ENCODE measurements at regions not wholly inside any gene's neighbourhood (a gene's known extent, or its start where the extent isn't known, plus 50 kb on each side); places are given as distances from the start of the nearest gene placed in this dataset.

DNA sequence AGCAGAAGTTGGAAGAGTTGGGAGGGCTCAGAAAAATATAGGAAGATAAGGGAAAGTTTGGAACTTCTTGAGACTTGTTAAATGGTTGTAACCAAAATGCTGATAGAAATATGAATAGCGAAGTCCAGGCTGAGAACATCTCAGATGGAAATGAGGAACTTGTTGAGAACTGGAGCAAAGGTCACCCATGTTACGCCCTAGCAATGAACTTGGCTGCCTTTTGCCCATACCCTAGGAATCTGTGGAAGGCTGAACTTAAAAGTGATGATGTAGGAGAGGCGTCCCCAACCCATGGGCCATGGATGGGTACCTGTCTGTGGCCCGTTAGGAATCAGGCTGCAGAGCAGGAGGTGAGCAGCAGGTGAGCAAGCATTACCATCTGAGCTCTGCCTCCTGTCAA is 347.8 kb downstream of the ARL4A start:
- DNase-seq (ENCODE audit: low spot score) = no peak

DNA sequence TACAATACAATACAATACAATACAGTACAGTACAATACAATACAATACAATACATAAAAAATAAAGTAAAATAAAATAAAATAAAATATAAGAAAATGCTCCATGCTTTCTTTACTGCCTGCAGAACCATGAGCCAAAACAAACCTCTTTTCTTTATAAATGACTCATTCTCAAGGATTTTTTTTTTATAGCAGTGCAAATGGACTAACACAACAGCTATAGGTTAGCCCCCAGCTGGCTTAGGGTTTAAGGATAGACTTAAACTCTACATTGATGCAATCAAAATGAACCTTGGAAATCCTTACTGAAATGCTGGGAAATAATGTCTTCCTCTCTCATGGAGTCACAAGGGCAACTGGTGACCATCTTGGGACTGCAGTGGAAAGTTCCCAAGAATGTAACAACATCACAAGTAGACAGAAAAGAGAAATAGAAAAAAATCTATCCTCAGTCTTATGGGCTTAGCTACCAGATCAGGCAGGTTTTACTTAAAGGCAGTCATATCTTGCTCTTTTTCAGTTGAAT is 348.9 kb downstream of the ARL4A start:
- DNase-seq (ENCODE audit: low spot score) = no peak

DNA sequence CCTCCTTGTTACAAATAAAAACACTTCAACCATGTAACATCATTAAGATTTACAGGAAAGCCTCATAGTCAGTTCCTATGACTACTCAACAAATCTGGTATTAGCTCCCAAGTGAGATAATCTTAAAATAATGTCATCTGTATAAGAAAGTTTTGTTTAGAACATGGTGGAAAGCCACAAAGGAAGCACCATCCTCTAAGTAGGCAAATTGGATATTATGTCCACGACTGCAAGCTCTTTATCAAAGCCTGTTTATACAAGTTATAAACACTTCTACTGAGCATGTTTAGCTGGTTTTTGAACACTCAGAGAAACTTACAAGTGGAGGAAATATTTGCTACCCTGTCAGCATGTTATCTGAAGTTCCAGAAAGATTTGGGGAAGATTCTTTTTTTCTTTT is 349.8 kb downstream of the ARL4A start:
- DNase-seq (ENCODE audit: low spot score) = no peak

DNA sequence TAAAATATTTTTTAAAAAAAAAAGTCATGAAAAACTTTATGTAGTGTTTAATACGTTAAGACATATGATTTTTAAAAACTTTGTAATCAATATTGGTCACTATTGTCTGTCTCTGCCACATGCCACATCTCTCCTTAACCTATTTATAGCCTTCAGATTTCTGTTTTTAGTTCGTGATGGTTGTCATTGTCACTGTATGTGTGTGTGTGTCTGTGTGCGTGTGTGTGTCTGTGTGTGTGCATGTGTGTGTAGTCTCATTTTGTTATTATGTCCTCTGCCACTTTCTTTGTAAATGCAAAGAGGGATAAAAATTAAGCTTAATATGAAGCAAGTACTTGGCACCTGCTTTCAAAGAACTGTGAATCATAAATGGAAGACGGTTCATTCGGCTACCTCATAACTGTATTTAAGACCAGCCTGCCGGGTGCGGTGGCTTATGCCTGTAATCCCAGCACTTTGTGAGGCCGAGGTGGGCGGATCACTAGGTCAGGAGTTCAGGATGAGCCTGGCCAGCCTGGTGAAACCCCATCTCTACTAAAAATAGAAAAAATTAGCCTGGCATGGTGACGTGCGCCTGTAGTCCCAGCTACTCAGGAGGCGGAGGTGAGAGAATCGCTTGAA is 354.0 kb downstream of the ARL4A start:
- DNase-seq (ENCODE audit: low spot score) = no peak

DNA sequence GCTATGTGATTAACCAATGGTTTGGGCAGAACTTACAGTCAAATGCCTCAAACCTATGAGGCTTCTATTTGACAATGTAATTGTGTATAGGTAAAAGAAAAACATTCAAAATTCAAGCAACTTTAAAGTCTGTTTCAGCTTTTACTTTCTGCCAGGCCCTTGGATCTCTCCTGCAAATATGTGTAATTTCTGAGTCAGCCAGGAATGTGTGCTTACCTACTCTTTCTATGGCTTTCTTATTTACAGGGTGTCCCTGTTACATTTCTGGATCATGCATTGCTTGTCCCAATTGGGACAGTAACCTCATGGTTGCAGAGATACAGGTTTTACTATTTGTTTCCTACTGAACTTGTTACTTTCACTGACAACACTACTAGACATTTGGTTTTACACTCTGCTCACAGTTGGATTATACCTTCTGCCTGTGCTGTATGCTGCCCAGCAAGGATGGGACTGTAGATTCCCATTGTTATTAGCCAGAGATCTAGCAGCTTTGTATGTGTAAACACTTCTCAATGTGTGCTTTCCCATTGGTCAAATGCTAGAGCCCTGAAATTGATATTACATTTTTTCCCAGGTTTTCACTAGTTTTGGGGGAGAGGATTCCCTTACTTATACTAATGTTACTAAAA is 355.3 kb downstream of the ARL4A start:
- no peak for DNase-seq (ENCODE audit: low spot score)

DNA sequence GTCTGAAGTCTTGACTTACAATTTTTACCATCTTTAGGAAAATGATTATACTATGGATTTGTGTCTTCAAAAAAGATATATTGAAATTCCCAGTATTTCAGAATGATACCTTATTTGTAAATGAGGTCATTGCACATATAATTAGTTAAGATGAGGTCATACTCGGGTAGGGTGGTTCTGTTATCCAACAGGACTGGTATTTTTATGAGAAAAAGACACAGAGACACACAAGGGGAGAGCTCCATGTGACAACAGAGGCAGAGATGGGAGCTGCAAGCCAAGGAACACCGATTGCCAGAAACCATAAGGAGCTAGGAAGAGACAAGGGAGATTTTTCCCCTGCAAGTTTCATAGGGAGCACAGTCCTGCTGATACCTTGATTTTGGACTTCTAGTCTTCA is 356.9 kb downstream of the ARL4A start:
- no peak for DNase-seq (ENCODE audit: low spot score)

DNA sequence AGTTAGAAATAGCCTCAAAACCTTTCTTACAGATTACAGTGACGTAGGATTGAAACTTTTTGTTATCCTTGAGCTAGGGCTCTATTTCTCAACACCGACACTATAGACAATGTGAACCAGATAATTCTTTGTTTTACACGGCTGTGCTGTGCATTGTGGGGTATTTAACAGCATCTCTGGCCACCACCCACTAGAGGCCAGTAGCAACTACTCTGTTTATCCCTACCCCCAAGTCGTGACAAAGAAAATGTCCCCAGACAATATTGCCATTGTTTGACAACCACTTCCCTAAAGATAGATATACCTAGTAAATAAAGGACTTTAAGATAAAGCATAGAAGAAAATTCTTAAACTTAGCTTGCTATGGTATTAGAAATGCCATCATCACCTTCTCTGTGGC is 359.6 kb downstream of the ARL4A start:
- DNase-seq (ENCODE audit: low spot score) = no peak

DNA sequence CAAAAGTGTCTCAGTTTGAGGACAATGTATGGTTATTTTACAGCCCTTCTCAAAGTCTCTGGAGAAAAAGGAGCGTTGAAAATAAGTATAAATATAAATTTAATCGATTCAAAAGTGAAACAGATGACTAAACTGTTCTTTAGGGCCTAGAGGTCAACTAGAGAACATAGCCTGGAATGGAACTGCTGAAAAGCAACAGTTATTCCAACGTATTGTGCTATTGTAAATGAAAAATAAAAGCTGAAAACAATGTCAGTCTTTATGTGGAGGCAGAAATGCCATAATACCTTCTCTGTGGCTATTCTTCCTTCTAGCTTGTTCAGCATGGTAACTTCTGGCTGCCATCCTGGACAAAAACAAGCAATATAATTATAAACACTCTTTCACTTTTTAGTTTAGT is 362.5 kb downstream of the ARL4A start:
- DNase-seq (ENCODE audit: low spot score) = no peak

DNA sequence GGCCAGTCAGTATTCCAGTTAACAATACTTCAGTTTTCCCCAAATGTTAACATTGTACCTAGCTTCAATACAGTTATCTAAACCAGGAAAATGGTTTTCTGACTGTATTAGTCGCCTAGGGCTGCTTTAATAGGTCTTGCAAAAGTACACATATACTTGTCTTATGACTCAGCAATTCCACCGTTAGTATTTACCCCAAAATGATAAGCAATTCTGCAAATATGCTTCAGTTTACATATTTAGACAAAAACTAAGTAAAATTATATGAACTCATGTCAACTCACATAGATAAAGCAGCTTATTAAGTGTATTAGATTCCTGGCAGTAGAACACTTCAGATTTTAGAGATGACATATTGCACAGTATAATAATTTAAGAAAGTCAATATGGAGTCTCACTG is 363.3 kb downstream of the ARL4A start:
- DNase-seq (ENCODE audit: low spot score) = peak; percentile 24

DNA sequence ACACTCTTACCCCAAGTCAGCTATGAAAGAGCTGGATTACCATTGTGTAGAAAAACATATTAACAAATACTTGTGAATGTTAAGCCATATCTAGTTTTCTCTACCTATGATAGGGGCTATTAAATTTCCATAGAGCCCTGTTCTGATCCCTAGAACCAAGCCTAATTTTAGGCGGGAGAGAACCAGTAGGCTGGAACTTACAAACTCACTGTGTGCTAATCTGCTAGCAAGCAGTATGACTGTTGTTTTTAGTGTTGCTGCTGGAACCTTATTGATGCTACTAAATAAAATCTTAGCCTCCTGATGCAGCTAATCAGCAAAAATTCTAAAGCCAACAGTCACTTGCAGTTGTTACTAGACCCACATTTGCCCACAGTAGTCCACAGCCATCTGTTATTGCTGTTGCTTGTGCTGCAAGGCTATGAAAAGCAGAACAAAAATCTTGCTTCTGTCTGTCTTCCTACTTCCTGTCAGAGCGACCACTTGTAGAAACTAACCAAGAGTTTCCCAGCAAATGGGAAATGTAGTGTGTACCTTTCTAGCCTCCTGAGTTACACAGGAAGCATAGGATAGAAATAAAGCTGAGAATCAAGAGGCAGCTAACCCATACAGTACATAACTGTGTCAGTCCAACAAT is 368.4 kb downstream of the ARL4A start:
- no peak for DNase-seq (ENCODE audit: low spot score)

DNA sequence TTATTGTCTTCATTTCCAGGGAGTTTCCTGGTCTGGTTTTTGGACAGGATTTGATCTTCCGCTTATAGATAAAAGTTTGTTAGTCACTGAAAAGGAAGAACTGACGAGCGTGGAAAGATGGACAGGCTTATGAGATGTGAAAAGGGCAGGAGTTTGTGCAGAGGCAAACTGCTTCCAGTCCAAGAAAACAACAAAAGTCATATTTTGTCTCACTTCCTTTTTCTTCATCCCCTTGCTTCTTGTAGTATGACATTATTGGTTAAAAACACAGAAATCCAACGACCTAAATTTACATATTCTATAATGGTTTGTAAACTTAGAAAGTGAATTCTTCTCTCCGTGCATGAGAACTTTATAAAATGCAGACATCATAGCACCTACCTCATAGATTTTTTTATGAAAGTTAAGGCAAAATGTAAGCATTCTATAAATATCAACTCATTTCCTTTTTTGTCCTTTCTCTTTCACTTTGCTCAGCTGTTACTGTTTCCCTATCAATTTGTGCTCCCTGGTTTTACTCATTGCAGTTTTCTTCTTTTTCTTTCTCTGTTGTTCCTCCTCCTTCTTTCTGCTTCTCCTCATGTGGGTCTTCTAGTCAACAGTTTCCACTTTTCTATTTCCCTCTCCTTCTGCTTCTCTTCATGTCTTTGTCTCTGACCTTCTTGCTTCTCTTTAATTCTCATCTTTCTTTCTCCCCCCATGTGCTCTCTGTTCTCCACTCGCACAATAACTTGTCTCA is 370.2 kb downstream of the ARL4A start:
- DNase-seq (ENCODE audit: low spot score) = no peak

DNA sequence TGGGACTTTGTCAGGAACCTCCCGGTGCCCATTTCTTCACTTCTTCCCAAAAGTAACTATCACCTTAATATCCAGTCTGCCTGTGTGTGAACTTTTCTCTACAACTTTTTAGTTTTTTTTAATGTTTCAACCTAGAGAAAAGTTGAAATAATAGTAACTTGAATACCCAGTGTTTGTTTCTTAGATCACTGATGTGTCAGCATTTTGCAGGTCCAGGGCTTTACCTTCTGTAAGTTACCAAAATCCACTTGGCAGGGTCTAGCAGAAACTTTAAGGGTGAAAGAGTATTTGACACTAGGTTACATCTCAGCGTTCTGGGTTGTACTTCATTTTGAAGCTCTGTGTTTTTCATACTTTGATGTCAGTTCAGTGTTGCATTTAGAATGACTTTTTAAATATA is 372.7 kb downstream of the ARL4A start:
- DNase-seq (ENCODE audit: low spot score) = no peak

DNA sequence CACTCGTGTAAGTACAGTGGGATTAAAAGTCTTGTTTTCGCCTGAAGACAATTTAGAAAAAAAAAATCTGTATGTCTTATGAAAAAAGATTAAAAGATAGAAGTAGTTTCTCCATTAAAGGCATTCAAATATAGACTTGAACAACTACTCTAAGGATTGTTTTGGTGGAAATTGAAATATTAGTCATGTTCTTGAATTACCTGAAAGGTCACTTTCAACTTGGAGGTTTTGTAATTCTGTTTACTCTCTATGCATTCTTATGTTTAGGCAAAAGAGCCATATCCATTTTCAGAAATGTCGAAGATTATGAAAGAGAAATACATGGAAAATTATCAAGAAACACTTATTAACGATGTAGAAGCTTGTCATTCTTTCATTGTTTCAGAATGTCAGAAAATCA is 373.7 kb downstream of the ARL4A start:
- no peak for DNase-seq (ENCODE audit: low spot score)

DNA sequence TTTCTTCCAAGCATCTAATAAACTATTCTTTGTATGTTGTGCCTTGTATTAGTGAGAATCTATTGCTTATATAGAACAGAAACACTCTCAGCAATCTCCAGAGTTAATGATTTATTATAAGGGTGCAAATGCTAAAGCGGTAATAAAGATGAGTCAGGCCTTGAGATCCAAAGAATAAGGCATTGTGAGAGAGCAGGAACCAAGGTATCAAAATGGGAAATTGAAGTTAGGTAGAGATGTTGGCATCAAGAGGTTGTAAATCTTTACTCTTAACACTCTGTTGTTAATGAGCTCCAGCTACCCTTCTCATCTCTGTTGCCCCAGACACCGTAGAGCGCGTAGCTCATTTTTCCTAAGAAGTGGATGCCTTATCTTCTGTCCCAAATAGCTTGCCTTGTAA is 375.2 kb downstream of the ARL4A start:
- no peak for DNase-seq (ENCODE audit: low spot score)

DNA sequence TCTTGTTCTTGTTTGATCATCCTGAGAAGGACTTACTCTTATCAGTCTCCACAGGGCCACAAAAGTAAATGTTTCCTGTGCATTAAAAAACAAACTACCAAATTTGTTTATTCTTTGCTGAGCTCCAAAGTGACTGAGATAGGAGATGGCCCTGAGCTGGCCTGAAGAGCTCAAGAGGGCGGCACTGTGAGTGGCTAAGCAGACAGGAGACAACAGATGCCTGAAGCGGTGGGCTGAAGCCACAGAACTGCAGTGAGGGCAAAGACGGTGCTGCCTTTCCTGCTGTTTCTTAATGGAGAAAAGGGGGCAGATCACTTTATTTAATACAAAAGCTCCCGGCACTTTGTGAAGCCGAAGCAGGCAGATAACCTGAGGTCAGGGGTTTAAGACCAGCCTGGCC is 379.6 kb downstream of the ARL4A start:
- DNase-seq (ENCODE audit: low spot score) = no peak

DNA sequence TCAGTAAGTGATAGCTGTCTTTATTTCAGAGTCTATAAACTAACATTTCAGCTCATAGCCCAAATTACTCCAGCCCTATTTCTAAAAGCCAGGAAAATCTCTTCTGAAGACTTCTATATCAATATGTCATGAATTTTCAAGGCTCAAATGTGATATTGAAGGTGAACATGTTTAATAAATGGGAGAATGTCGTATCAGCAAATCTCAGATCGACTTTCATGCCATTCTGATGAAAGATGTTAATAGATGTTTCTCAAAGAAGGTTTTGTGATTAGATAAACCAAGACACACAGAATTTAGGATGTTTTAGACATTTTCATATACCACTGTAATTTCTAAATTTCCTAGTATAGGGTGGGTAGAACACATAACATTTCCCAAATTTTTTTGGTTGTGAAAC is 380.6 kb downstream of the ARL4A start:
- DNase-seq (ENCODE audit: low spot score) = no peak

DNA sequence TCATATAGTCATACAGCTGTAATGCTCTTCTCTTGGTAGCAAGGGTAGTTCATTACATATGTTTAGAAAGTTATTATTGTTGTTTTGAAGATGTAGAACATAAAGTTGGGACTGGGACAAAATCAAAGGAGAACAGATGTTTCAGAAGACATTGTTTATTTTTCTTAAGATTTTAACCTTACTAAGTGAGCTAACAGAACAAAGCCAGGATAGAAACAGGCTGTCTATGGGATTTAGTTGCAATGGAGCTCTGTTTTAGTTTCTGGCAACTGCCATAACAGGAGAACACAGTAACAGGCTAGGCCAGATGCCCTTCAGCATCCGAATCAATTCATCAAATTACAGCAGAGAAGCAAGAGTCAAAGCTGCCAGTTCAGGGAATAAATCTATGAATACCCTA is 382.4 kb downstream of the ARL4A start:
- no peak for DNase-seq (ENCODE audit: low spot score)

DNA sequence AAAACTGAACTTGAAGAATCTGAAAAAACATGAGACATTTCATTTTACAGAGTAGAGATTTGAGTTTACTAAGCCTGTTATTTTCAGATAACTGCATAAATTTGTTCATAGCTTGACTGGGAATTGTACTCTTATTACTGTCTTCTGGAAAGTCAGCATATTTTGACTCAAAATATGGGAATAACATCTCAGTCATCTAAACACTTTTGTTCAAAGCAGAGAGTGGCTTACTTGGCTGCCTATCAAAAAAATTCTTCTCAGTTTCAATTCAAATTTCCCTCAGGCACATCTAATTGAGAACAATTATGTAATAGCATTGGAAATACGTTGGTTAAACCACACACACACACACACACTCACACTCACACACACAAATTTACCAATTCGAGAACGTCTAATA is 384.6 kb downstream of the ARL4A start:
- DNase-seq (ENCODE audit: low spot score) = no peak

DNA sequence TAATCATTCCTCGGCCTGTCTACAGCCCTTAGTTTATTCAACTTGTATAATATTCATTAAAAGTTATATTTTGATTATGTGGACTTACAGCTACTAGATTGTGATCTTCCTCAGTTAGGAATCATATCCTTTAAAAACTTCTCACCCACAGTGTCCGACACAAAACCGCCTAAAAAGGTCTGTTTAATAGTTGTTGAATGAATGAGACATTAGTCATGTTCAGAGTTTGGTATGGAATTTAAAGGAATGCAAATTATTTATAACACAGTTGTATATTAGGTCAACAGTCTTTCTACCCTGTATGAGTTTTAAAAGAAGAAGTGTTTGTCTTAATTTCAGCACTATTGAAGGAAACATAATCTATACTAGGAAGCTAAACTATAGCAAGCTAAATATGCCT is 390.0 kb downstream of the ARL4A start:
- no peak for DNase-seq (ENCODE audit: low spot score)

DNA sequence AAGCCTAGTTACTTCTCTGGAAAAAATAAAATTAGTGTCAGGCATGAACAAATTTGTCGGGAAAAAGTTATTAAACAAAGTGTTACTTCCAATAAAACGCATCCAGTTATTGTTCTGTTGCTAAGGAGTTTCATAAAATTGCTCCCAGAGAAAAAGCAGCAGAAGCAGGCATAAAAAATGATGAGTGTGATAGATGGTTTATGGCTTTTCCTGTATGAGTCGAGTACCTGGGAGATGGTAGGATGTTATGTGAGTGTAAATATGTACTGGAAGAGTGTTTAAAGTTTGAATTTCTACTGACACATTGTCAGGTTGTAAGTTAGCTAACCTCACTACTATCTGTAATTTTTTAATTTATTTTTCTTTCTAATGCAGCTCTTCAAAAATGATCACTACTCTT is 390.7 kb downstream of the ARL4A start:
- DNase-seq (ENCODE audit: low spot score) = no peak

DNA sequence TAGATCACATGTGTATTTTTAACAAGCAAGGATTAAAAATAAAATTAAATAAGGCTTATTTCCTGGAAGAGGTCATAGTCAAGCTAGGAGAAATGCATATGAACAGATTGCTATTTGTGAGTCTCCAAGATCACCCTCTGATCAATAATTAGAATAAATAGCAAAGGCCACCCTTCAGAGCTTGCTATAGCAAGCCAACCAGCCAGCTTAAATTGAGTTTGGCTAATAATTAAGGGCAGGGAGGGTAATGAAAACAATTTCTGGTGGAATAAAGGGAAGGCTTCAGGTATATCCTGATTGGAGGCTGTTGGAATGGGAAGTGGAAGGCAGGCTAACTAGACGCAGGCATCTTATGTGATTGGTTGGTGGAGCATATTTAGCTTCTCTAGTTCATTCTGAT is 403.5 kb downstream of the ARL4A start:
- DNase-seq (ENCODE audit: low spot score) = no peak

DNA sequence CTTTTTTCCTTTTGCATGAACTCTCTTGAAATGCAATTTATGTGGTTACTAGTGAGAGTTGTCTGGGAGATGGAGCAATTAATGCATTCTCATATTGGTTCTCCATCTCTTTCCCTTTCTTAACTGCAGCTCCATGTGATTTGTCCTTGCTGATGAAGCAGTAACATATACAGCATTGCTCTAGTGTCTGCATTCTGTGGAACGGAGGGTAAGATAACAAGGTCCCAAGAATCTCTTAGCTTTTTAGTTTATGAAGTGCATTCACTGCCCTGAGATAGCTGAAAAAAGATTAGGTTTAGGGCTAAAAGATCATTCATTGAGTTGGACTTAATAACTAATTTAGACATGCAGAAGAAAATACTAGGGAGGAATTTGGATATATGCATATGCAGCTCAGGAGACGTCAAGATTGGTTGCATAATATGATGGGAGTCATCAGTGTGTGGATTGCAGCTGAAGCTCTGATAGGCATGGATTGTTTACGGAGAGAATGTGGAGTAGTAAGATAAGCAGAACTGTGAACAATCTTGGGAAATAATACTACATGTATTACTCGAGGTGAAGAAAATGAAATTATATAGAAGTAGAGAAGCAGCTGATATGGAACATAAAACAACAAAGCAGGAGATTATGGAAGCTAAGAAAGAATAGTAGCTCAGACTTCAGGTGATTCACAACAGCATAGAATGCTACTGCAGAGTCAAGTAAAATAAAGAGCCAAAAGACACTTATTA is 404.7 kb downstream of the ARL4A start:
- no peak for DNase-seq (ENCODE audit: low spot score)

DNA sequence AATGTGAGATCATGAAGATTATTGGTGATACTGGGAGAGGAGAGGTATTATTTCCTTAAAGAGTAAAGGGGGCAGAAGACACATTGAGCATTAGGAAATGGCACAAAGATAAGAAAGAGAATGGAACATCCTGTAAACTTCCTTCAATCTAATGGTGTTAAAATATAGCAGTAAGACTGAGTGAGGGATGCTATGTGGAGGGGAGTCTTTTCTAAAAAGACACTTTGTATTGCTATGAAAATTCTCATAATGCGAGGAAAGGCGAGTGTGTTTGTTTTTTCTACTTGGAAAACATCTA is 405.2 kb downstream of the ARL4A start:
- DNase-seq (ENCODE audit: low spot score) = no peak

Measured in AG08396 (cell line).